ENCODE measurements at regions not wholly inside any gene's neighbourhood (a gene's known extent, or its start where the extent isn't known, plus 50 kb on each side); places are given as distances from the start of the nearest gene placed in this dataset.

GRCh38 chr3:99269606-99270351 is 368.3 kb upstream of the DCBLD2 start:
- H2BK20ac ChIP-seq (ENCODE audit: low read depth, low read length, poor library complexity, severe bottlenecking): no peak overlapping the region
- no peak overlapping the region for H3K14ac ChIP-seq (ENCODE audit: insufficient read depth, low read length)
- no peaks in the 10 kb centered on the region for H3K27me3 Mint-ChIP-seq (ENCODE audit: low read depth)
- no peak overlapping the region for H2BK12ac ChIP-seq (ENCODE audit: insufficient read length, low read depth, low read length)
- no peaks in the 10 kb centered on the region for H3K36me3 Mint-ChIP-seq (ENCODE audit: insufficient read depth in 1 of 3, low read depth in 3 of 3)
- H3T11ph ChIP-seq (ENCODE audit: low read length): no peak overlapping the region
- H3K79me2 ChIP-seq (ENCODE audit: insufficient read depth, low read length): no peaks in the 10 kb centered on the region
- H2AFZ ChIP-seq (ENCODE audit: low read length): no peak overlapping the region
- H3K9ac ChIP-seq (ENCODE audit: extremely low read depth, insufficient read length, low read length): no peak overlapping the region
- no peak overlapping the region for H4K5ac ChIP-seq (ENCODE audit: insufficient read length, low read depth, low read length)
- no peak overlapping the region for H2AK5ac ChIP-seq (ENCODE audit: insufficient read length, low read length)
- H3K9me3 ChIP-seq (ENCODE audit: control insufficient read depth, low read depth, low read length): no peaks in the 10 kb centered on the region
- H3K23me2 ChIP-seq (ENCODE audit: insufficient read length, low read depth, low read length, poor library complexity, severe bottlenecking): no peaks in the 10 kb centered on the region
- no peak overlapping the region for H3K4me2 ChIP-seq (ENCODE audit: insufficient read depth, insufficient read length, low read length)
- no peak for TF ChIP-seq CTCF (conservative IDR thresholded peaks at IDR 0.05)
- H3K27ac Mint-ChIP-seq: no peak overlapping the region
- no peak overlapping the region for H4K91ac ChIP-seq (ENCODE audit: insufficient read length, low read depth, low read length)
- no peaks in the 10 kb centered on the region for H3K4me1 ChIP-seq (ENCODE audit: insufficient read depth, low read length)
- no peak overlapping the region for H3K23ac ChIP-seq (ENCODE audit: insufficient read length, low read depth, low read length)
- no peak overlapping the region for H3K18ac ChIP-seq (ENCODE audit: insufficient read length, low read depth, low read length)
- H2BK15ac ChIP-seq (ENCODE audit: low read depth, low read length): no peak overlapping the region
- H3K27me3 ChIP-seq (ENCODE audit: insufficient read depth, low read length): no peaks in the 10 kb centered on the region
- H3K9me3 Mint-ChIP-seq: peaks cover 0 to 4% of the 10 kb centered on the region in 2 experiments; a peak in 3 of 5 replicates
- H3K4ac ChIP-seq (ENCODE audit: low read depth, low read length): no peak overlapping the region
- H3K27ac ChIP-seq (ENCODE audit: insufficient read length, low read depth, low read length): no peak overlapping the region
- H2BK5ac ChIP-seq (ENCODE audit: insufficient read length, low read length): no peak overlapping the region
- H3K56ac ChIP-seq (ENCODE audit: insufficient read length, low read depth, low read length): no peak overlapping the region
- no peak overlapping the region for H3K4me3 Mint-ChIP-seq
- DNase-seq: no peak
- WGBS (ENCODE audit: extremely low coverage, insufficient read length, low lambda C conversion rate): no CpG with 5 or more reads among the region's 9 CpGs
- H3K4me1 Mint-ChIP-seq: no peaks in the 10 kb centered on the region
- no peak overlapping the region for H2BK120ac ChIP-seq (ENCODE audit: low read depth, low read length, poor library complexity, severe bottlenecking)
- H4K8ac ChIP-seq (replicated peaks; ENCODE audit: insufficient read length, low read depth, low read length): no peak overlapping the region
- H4K20me1 ChIP-seq (ENCODE audit: control insufficient read depth, insufficient read depth, insufficient read length): no peaks in the 10 kb centered on the region
- no peaks in the 10 kb centered on the region for H3K79me1 ChIP-seq (ENCODE audit: insufficient read depth, low read depth, low read length, poor library complexity, severe bottlenecking)
